ENCODE measurements at regions not wholly inside any gene's neighbourhood (a gene's known extent, or its start where the extent isn't known, plus 50 kb on each side); places are given as distances from the start of the nearest gene placed in this dataset.

GRCh38 chr16:50864386-50864785 lies 122.5 kb downstream of the CYLD start:
- DNase-seq = no peak

GRCh38 chr16:50863644-50864144 lies 121.8 kb downstream of the CYLD start:
- no peak for DNase-seq

- DNase-seq = no peak
Measured at GRCh38 chr16:50862818-50863643, 121.1 kb downstream of the CYLD start.

- no peak for DNase-seq
Measured at GRCh38 chr16:50861970-50862411, 120.1 kb downstream of the CYLD start.

GRCh38 chr16:50861451-50861850 lies 119.6 kb downstream of the CYLD start:
- no peak for DNase-seq

GRCh38 chr16:50859628-50860360 lies 117.9 kb downstream of the CYLD start:
- no peak for DNase-seq

- no peak for DNase-seq
Measured at GRCh38 chr16:50858877-50859627, 117.2 kb downstream of the CYLD start.

- no peak for DNase-seq
Measured at GRCh38 chr16:50858376-50858775, 116.5 kb downstream of the CYLD start.

GRCh38 chr16:50857881-50858280 lies 116.0 kb downstream of the CYLD start:
- DNase-seq = no peak

- DNase-seq = no peak
Measured at GRCh38 chr16:50856991-50857390, 115.1 kb downstream of the CYLD start.

- no peak for DNase-seq
Measured at GRCh38 chr16:50853329-50853728, 111.4 kb downstream of the CYLD start.
